ENCODE measurements at regions not wholly inside any gene's neighbourhood (a gene's known extent, or its start where the extent isn't known, plus 50 kb on each side); places are given as distances from the start of the nearest gene placed in this dataset.
A peak's percentile ranks its signal among the peaks of the same experiment; 100 is the strongest.

DNA sequence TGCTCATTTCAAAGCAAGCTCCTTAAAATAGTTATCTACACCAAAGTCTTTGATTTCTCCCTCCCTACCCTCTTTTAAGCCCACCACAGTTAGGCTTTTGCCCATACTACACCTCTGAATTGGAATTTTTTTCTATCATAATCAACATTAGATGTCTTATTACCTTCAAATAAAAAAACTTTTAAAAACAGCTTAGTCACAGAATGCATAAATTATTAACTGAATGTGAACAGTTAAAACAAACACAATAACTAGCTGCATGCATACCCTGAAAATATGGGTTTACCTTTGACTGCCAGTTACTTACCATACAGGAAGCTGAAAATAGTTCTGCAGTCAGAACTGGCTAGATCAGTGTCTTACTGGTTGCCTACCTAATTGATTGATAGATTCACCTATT, 210.9 kb downstream of the TGFB2 start:
- Histone ChIP-seq H2AFZ (ENCODE audit: low read length) (no peak overlapping the region), H3K4me2 (ENCODE audit: low read length) (no peak overlapping the region), H3K27ac (ENCODE audit: low read length) (no peak overlapping the region), H3K9me2 (replicated peaks; ENCODE audit: low read length) (no peaks in the 10 kb centered on the region), H4K20me1 (ENCODE audit: low read length) (no peaks in the 10 kb centered on the region), H3K27me3 (ENCODE audit: low read length) (no peaks in the 10 kb centered on the region), H3K4me3 (ENCODE audit: low read length) (no peak overlapping the region), H3K79me2 (ENCODE audit: low read length) (no peaks in the 10 kb centered on the region), H3K9me3 (ENCODE audit: low read length) (no peaks in the 10 kb centered on the region), H3K9ac (ENCODE audit: low read length) (no peak overlapping the region), H3F3A (ENCODE audit: low read length, unreplicated experiment) (no peaks in the 10 kb centered on the region), H3K4me1 (ENCODE audit: insufficient read depth, low read length) (peaks cover 11% of the 10 kb centered on the region), H3K36me3 (ENCODE audit: low read depth, low read length) (no peaks in the 10 kb centered on the region)
- CTCF ChIA-PET: no interaction called here
- intact Hi-C loops (cut with micrococcal nuclease): loop anchor here (10.0 kb wide), 2 partner anchors 339 to 1009 kb away; no protein-coding TSS in a partner anchor
- POLR2A ChIA-PET (ENCODE audit: unreplicated experiment): no interaction called here
- DNase-seq (no peak), ATAC-seq (no peak)
- TF ChIP-seq EZH2phosphoT487 (IDR thresholded peaks at IDR 0.05; ENCODE audit: borderline replicate concordance, low read length) (no peak), EZH2 (IDR thresholded peaks at IDR 0.05; ENCODE audit: low read length, unreplicated experiment) (no peak)
- TF ChIP-seq, protein P1, sequence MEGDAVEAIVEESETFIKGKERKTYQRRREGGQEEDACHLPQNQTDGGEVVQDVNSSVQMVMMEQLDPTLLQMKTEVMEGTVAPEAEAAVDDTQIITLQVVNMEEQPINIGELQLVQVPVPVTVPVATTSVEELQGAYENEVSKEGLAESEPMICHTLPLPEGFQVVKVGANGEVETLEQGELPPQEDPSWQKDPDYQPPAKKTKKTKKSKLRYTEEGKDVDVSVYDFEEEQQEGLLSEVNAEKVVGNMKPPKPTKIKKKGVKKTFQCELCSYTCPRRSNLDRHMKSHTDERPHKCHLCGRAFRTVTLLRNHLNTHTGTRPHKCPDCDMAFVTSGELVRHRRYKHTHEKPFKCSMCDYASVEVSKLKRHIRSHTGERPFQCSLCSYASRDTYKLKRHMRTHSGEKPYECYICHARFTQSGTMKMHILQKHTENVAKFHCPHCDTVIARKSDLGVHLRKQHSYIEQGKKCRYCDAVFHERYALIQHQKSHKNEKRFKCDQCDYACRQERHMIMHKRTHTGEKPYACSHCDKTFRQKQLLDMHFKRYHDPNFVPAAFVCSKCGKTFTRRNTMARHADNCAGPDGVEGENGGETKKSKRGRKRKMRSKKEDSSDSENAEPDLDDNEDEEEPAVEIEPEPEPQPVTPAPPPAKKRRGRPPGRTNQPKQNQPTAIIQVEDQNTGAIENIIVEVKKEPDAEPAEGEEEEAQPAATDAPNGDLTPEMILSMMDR (conservative IDR thresholded peaks at IDR 0.05; ENCODE audit: low read depth, low read length): no peak
- BruUV-seq (replicated peaks): no TSS peak

DNA sequence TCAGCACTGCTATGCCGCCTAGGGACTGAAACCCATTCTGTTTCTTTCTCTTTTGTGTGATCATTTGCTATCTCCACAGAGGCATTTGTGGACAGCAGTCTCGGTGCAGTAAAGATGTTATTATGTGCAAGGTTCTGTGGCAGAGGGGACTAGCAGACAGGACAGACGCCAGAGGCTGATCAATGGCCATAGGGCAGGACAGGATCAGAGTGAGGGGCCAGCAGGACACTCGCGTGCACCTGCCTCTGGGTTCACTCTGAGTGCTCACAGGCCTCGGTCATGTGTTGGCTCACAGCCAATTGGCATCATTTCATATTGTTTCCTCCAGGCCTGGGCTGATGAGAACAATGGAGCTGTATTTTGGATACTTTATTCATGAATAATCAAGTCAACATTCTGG, 212.6 kb downstream of the TGFB2 start:
- Histone ChIP-seq H3K9me2 (replicated peaks; ENCODE audit: low read length) (no peaks in the 10 kb centered on the region), H2AFZ (ENCODE audit: low read length) (peak overlapping the region; percentile 12; the same call in 1 of the 2 replicates), H3K27ac (ENCODE audit: low read length) (no peak overlapping the region), H3K36me3 (ENCODE audit: low read depth, low read length) (no peaks in the 10 kb centered on the region), H3K4me3 (ENCODE audit: low read length) (no peak overlapping the region), H3K27me3 (ENCODE audit: low read length) (no peaks in the 10 kb centered on the region), H3F3A (ENCODE audit: low read length, unreplicated experiment) (no peaks in the 10 kb centered on the region), H4K20me1 (ENCODE audit: low read length) (no peaks in the 10 kb centered on the region), H3K4me2 (ENCODE audit: low read length) (peak overlapping the region; percentile 16; the same call in 1 of the 2 replicates), H3K79me2 (ENCODE audit: low read length) (no peaks in the 10 kb centered on the region), H3K9me3 (ENCODE audit: low read length) (no peaks in the 10 kb centered on the region), H3K4me1 (ENCODE audit: insufficient read depth, low read length) (peaks cover 11% of the 10 kb centered on the region), H3K9ac (ENCODE audit: low read length) (no peak overlapping the region)
- peak; percentile 93 for DNase-seq
- TF ChIP-seq, protein P1 (conservative IDR thresholded peaks at IDR 0.05; ENCODE audit: low read depth, low read length): no peak
- TF ChIP-seq EZH2phosphoT487 (IDR thresholded peaks at IDR 0.05; ENCODE audit: borderline replicate concordance, low read length) (no peak), EZH2 (IDR thresholded peaks at IDR 0.05; ENCODE audit: low read length, unreplicated experiment) (no peak)
- ChIA-PET CTCF (no interaction called here), POLR2A (ENCODE audit: unreplicated experiment) (no interaction called here)
- BruUV-seq (replicated peaks): no TSS peak
- intact Hi-C loops (cut with micrococcal nuclease): loop anchor here (2.0 to 10.0 kb wide), 3 partner anchors 107 to 1007 kb away; no protein-coding TSS in a partner anchor
- ATAC-seq: peak; percentile 83

DNA sequence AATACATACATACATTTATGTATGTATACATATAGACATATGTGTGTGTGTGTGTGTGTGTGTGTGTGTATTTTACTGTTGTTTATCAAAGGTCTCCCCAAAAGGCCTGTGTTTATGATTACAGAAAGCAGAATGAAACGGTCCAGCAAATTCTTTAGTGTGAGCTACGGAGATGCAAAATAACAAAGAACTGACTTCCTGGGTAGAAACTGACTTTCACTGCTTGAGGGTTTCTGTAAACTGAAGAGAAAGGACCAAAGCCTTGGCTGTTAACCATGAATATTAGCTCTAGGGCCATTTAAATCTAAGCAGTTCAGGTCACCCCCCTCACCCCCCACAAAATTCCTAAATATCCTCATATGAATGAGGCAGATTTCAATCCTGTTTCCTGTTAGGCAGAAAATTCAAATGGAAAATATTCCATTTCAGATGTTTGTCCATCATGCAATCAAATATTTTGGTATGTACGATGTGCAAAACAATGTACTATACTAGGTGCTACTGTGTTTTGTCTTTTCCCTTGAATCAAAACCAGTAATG, 213.2 kb downstream of the TGFB2 start:
- Histone ChIP-seq H3K9ac (ENCODE audit: low read length) (no peak overlapping the region), H3K9me2 (replicated peaks; ENCODE audit: low read length) (no peaks in the 10 kb centered on the region), H3K27ac (ENCODE audit: low read length) (no peak overlapping the region), H3K4me2 (ENCODE audit: low read length) (0 out of 2 replicates have a peak overlapping the region, but pooled peaks have one; percentile 16), H3F3A (ENCODE audit: low read length, unreplicated experiment) (no peaks in the 10 kb centered on the region), H3K27me3 (ENCODE audit: low read length) (no peaks in the 10 kb centered on the region), H4K20me1 (ENCODE audit: low read length) (no peaks in the 10 kb centered on the region), H3K79me2 (ENCODE audit: low read length) (no peaks in the 10 kb centered on the region), H3K9me3 (ENCODE audit: low read length) (no peaks in the 10 kb centered on the region), H3K4me3 (ENCODE audit: low read length) (no peak overlapping the region), H3K36me3 (ENCODE audit: low read depth, low read length) (no peaks in the 10 kb centered on the region), H2AFZ (ENCODE audit: low read length) (no peak overlapping the region), H3K4me1 (ENCODE audit: insufficient read depth, low read length) (peaks cover 11% of the 10 kb centered on the region)
- ChIA-PET CTCF (no interaction called here), POLR2A (ENCODE audit: unreplicated experiment) (no interaction called here)
- ATAC-seq (no peak), DNase-seq (no peak)
- no TSS peak for BruUV-seq (replicated peaks)
- TF ChIP-seq EZH2 (IDR thresholded peaks at IDR 0.05; ENCODE audit: low read length, unreplicated experiment): no peak
- TF ChIP-seq, protein P1 (conservative IDR thresholded peaks at IDR 0.05; ENCODE audit: low read depth, low read length): no peak
- no peak for TF ChIP-seq EZH2phosphoT487 (IDR thresholded peaks at IDR 0.05; ENCODE audit: borderline replicate concordance, low read length)
- intact Hi-C loops (cut with micrococcal nuclease): loop anchor here (2.0 to 10.0 kb wide), 3 partner anchors 106 to 1006 kb away; no protein-coding TSS in a partner anchor
